HG03378 (cell line): ENCODE measurements at regions not wholly inside any gene's neighbourhood (a gene's known extent, or its start where the extent isn't known, plus 50 kb on each side); places are given as distances from the start of the nearest gene placed in this dataset.
"Not testable (repeated sequence)": the region's sequence is repeated elsewhere in the genome, so short reads cannot be mapped to it uniquely, and the experiment has no call there.

Source experiments
- ATAC-seq: cut with Tn5 transposase; IDR thresholded peaks from one replicate; pipeline ENCODE4 v1.9.1; 2021; ENCODE audit warnings: mild to moderate bottlenecking, moderate library complexity; ENCODE audit not compliant: unreplicated experiment

DNA sequence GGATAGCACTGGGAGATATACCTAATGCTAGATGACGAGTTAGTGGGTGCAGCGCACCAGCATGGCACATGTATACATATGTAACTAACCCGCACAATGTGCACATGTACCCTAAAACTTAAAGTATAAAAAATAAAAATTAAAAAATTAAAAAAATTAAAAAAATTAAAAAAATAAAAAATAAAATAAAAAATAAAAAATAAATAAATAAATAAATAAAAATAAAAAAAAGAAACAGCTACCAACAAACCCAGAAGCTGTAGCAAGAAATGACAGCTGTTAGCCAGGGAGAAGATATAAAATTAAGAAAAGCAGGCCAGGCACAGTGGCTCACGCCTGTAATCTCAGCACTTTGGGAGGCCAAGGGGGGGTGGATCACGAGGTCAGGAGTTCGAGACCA, 361.3 kb upstream of the ATP11B start:
- not testable (repeated sequence) for ATAC-seq

DNA sequence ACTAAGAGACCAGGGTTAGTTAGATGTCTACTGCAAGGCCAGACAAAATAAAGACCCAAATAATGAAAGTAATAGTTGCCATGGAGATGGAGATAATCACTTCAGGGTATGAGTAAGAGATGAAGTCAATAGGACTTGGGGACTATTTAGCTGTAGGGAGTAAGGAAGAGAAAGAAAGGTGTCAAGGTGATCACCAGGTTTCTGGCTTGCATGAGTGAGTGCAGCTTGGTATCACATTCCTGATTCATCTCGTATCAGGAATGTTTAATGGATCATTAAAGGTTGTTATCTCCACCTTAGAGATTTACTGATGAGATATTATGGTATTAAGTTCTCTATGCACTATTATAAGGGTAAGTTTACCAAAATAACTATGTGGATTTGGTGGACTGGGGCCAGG, 357.4 kb upstream of the ATP11B start:
- ATAC-seq = no peak

DNA sequence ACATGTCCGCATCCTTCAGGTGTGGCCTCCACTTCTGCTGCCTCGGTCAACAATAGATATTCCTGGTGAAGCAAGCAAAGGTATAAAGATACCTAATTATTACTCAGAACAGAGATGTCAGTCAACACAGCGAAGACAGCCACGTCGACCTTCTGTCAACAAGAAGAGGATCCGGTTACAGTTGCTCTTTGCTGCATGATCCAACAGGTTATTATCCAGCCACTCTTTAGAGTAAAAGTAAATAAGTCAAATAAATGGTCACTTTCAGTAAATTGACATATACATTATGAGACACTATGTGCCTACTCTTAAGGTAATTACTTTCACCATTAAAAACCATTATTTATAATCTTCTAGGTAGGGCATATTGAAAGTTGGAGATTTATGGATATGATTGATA, 356.8 kb upstream of the ATP11B start:
- ATAC-seq = no peak

- ATAC-seq = no peak
These were observed 354.9 kb upstream of the ATP11B start for GRCh38 chr3:182438398-182438797.

DNA sequence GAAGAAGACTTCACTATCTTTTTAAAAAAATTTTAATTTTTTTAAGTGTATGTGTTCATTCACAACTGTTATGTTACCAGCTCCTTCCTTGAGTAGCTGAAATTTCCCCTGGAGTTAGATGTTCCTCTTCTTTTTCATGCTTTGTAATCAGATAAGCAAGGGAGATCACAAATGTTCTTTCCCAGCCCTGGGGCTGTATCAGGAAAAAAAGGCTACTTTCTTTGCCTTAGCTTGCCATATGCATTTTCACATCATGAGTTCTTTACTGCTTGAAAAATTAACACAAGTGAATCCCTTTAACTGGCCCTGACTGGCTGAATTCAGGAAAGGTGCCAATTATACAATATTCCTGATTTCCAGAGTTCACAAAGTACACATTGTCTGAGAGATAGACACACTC, 353.2 kb upstream of the ATP11B start:
- no peak for ATAC-seq

- no peak for ATAC-seq
These were observed 347.7 kb upstream of the ATP11B start for GRCh38 chr3:182445576-182445975.

DNA sequence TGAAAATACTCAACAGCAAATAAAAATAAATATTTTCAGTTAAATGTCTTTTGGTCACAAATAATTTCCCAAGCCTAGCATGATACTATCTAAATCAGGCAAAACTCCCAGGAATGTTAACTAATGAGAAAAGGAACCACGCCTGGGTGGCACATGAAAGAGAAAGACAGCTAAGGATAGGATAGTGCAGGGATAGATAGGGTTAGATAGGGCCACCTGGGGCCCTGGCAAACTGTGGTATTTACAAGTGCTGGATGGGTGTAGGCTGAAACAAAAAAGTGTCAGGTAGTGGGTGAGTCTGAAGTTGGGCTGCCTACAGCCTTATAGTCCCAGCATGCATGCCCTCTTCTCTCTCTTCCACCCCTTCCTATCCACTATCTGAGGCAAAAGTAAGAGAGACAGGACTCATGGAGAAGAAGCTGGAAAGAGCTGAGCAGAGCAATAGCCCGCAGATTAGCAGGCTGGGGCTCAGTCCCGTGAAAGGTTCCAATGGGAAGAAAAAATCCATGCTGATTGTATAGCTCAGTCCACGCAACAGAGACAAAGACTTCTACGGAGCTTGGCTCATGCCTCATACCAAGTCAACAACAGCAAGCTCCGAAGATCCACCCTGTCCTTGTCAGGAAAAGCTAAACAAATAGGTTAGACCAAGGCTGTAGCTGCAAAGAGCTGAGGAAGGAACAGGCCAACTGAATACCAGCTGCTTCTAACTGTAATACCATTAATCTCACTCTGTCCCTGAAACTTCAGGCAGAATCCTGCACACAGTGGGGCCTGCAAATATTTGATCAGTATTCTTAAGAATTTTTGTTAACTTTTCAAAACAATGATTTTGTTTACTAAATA, 342.1 kb upstream of the ATP11B start:
- no peak for ATAC-seq

DNA sequence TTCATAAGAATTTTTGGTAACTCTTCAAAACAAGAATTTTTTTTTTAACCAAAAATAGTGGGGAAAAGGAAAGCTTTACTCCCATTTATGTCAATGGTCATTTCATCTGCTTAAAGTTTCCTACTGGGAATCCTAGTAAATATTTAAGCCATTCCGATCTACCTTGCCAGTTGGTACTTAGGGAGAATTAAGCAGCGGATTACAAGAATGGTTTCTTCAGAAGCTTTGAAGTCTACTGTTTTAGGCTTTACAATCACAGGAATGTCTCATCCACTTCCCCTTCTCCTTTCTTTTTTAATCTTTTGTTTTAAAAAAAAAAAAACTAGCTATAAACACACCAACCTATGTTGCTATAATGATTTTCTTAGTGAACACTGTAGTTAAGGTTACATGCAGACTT, 341.4 kb upstream of the ATP11B start:
- ATAC-seq = no peak

DNA sequence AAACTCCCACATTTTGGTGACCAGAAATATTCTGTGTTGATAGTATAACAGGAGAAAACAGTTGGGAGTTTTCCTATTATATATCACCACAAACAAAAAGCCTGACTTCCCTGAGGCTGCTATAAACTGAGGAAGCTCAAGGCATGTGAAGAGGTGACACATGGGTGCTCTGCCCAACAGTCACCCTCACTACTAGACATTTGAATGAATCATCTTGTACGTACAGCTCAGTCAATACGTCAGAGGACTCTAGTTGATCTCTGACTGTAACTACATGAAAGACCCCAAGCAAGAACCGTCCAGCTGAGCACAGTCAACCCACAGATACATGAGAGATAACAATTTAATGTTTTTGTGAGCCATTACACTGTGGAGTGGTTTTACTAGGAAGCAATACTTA, 338.3 kb upstream of the ATP11B start:
- no peak for ATAC-seq

DNA sequence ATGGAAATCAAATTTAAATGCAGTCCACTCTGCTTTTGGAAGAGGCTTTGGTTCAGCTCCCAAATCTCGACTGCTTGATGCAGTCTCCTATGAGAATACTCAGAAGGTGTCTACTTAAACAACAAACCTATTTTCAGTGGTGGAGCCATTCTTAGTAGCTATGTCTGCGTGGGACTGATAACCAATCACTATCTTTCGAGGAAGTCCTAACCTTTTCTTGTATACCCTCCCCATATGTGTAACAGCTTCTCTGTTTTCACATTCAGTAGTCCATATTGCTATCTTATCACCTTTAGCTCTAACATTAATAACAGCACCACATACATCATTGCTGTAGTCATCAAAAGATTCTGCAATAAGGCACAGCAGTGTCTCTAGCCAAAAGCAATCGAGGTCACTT, 333.0 kb upstream of the ATP11B start:
- no peak for ATAC-seq

GRCh38 chr3:182462152-182462551, 331.2 kb upstream of the ATP11B start:
- no peak for ATAC-seq

DNA sequence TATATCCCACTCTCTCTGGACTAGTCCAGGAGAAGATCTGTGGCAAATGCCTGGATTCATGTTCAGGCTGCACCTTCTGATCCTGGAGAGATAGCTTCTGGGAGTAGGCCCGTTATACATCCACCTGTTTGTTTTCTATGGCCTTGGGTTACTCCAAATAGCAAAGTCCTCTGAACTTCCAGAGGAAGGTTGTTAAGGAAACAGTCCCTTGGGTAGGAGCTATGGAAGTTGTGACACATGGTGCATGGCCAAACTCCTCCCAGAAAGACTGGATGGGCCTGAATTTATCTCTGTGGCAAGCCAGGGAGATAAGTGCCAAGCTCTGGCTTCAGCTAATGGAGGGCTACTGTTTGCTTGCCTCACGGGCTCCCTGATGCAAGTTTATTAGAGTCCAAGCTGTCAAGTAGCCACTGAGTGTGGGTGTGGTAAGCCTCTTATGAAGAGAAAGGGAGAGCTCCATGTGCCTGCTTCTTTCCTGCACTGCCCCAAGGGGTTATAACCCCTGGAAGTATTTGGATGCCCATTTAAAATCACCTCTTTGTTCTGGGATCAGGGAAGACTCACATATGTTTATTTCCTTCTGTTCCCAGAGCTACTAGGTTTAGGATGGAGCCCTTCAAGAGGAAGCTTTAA, 328.7 kb upstream of the ATP11B start:
- ATAC-seq = no peak

GRCh38 chr3:182465301-182466185, 327.8 kb upstream of the ATP11B start:
- no peak for ATAC-seq

- no peak for ATAC-seq
These were observed 324.2 kb upstream of the ATP11B start for GRCh38 chr3:182469086-182469485.

DNA sequence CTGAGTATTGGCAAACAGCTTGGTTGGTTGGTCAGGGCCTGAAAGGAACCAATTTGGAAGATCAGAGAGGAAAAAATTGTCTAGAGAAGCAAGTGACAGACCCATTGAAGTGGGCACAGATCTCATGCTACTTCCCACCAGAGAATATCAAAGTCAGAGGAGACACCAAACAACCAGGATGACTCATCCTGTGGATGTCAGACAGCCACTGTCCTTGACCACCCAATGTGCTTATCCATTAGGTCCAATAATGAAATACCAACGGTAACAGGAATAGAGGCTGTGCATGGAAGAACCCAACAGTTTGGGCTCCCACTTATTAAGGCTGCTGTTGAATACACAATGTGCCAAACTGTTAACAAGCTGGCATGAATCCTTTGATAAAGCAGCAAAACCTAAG, 323.1 kb upstream of the ATP11B start:
- no peak for ATAC-seq

DNA sequence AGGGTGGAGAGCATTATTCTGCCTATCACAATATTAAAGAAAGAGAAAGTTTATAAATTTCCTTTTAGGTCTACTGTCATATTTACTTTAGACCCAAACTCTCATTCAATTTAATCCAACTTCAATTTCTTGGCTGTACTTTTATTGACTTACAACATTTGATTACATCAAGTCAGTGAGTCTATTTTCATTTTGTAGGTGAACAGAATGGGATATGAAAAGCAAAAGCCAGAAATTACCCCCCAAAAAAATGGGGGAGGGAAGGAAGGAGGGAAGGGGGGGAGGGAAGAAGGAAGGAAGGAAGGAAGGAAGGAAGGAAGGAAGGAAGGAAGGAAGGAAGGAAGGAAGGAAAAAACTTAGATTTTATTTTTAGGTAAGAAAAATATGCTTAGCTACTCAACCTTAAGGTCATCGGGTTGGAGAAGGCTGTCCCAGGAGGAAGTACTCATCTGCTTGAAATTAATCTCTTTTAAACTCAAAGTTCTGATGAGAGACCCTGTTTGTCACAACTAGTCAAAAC, 320.1 kb upstream of the ATP11B start:
- ATAC-seq = no peak

DNA sequence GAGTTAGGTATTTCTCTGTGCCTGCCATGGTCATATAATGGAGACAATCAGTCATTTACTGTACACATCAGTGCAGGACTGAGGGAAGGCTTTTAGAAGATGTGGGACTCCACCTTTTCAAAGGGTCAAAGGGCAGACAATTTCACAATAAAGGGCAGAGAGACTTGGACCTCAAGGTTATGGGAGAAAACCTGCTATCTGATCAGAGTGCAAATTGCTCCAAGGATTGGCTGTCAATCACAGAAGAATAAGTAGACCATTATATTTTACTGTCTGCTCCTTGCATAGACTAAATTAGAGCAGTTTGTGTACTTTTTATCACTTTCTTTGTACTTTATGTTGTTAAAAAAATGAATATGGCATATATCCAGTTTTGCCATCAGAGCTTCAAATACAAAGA, 314.9 kb upstream of the ATP11B start:
- ATAC-seq = no peak

DNA sequence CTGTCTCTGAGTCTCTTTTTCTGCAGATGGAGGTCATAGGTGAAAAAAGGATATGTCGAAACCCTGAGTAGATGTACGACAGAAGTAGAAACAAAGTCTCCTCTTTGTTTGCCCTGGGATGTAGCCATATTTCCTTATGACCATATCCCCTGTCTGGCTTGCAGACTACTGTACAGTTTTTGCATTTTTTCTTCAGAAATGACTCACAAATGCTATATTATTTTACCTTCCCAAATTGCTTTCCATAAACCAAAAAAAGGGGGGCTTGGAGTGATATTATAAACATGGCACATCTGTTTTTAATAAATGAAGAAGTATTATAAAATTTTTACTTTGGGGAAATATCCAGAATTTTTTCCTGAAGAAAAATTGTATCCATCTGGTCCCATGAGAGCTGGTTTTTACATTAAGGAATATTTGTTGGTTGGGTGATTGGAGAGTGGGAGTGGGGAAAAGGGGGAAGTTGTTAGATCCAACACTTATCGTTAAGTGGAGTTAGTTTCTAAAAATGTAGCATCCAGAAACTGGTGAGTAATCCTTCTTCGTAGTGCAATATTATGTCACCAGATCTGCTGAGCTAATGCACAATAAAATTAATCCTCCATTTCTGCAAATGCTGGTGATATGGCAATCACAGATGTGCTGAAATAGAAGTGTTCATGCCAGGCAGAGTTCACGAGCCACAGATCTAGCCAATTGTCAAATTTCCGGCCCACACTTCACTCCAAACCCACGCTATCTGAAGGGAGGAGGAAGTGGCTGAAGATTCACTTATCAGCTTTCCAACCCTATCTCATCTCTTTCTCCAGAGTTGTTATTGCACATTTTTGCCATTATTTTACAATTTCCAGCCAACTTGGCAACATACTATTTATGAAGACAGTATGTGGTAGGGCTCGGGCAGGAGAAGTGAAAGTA, 313.6 kb upstream of the ATP11B start:
- no peak for ATAC-seq

GRCh38 chr3:182482705-182483104, 310.6 kb upstream of the ATP11B start:
- ATAC-seq = no peak

DNA sequence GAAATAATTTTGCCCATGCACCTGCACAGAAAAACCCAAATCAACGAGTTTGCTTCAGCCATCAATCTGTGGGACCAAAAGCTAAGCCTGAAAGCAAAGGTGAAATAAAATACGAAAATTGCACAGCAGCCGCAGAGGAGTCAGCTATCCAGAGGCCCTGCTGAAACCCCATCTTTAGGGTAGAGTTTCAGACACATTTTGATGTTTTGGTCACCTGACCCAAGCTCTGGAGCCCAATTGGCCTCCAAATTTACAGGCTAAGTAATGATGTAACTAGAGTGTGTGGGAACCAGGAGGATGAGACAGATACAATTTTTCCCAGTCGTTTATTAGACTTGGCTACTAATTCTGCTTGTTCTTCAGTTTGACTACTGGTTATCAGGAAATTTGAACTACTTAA, 308.6 kb upstream of the ATP11B start:
- no peak for ATAC-seq
